ENCODE measurements at regions not wholly inside any gene's neighbourhood (a gene's known extent, or its start where the extent isn't known, plus 50 kb on each side); places are given as distances from the start of the nearest gene placed in this dataset.

GRCh38 chr10:29009464-29009863 is 279.4 kb upstream of the LYZL1 start:
- Mint-ChIP-seq H3K4me1 (no peaks in the 10 kb centered on the region), H3K36me3 (no peaks in the 10 kb centered on the region), H3K27ac (no peak overlapping the region), H3K9me3 (ENCODE audit: low read depth) (no peaks in the 10 kb centered on the region), H3K4me3 (no peak overlapping the region), H3K27me3 (no peaks in the 10 kb centered on the region)
- no peak for DNase-seq
- CTCF ChIA-PET: no interaction called here
- no peak for ATAC-seq

DNA sequence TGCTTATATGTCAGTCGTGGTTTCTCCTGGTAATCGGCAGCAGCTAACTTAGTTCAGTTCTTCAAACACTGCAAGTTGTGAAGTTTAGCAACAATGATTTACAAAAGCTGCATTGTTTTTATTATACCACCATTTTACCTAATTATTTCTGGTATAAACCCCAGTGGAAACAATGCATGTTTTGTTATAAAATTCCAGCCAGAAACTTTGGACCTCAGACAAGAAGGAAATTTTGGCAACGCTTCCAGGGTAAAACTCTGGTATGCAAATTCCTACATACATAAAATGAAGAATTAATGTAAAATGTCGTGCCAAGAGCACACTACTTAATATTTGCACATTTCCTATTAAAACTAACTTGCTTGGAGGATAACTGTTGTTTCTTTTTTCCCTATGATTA is 277.4 kb upstream of the LYZL1 start:
- H3K4me3 Mint-ChIP-seq: no peak overlapping the region
- DNase-seq (no peak), ATAC-seq (no peak)
- H3K27ac Mint-ChIP-seq: no peak overlapping the region
- CTCF ChIA-PET: no interaction called here
- no peaks in the 10 kb centered on the region for H3K9me3 Mint-ChIP-seq (ENCODE audit: low read depth)
- no peaks in the 10 kb centered on the region for H3K27me3 Mint-ChIP-seq
- no peaks in the 10 kb centered on the region for H3K4me1 Mint-ChIP-seq
- H3K36me3 Mint-ChIP-seq: no peaks in the 10 kb centered on the region

GRCh38 chr10:29012926-29013554 is 275.8 kb upstream of the LYZL1 start:
- ATAC-seq: no peak
- Mint-ChIP-seq H3K36me3 (no peaks in the 10 kb centered on the region), H3K4me3 (no peak overlapping the region), H3K27me3 (no peaks in the 10 kb centered on the region), H3K9me3 (ENCODE audit: low read depth) (no peaks in the 10 kb centered on the region), H3K4me1 (no peaks in the 10 kb centered on the region), H3K27ac (no peak overlapping the region)
- DNase-seq: no peak
- CTCF ChIA-PET: no interaction called here

DNA sequence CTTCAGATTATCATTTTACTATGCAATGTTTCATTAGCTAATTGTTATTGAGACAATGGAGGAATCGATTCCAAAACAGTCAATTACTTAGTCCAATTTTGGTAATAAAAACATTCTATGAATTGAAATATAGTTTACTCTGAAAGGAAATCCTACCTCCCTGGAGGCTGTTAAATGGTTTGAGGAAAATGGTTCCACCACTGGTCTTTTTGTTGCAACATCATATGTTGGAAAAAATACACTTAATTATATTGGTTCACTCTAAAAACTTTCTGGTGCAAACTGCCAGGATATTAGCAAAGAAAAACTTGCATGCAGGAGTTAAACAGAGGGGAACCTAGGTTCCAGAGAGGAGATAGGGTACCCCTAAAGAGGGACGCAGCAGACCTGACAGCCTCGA is 267.3 kb upstream of the LYZL1 start:
- no peaks in the 10 kb centered on the region for H3K36me3 Mint-ChIP-seq
- H3K9me3 Mint-ChIP-seq (ENCODE audit: low read depth): no peaks in the 10 kb centered on the region
- DNase-seq (no peak), ATAC-seq (no peak)
- H3K4me1 Mint-ChIP-seq: no peaks in the 10 kb centered on the region
- no peak overlapping the region for H3K27ac Mint-ChIP-seq
- CTCF ChIA-PET: no interaction called here
- no peaks in the 10 kb centered on the region for H3K27me3 Mint-ChIP-seq
- no peak overlapping the region for H3K4me3 Mint-ChIP-seq

- H3K4me1 Mint-ChIP-seq: no peaks in the 10 kb centered on the region
- no peak overlapping the region for H3K4me3 Mint-ChIP-seq
- H3K36me3 Mint-ChIP-seq: no peaks in the 10 kb centered on the region
- H3K27ac Mint-ChIP-seq: no peak overlapping the region
- H3K27me3 Mint-ChIP-seq: no peaks in the 10 kb centered on the region
- H3K9me3 Mint-ChIP-seq (ENCODE audit: low read depth): no peaks in the 10 kb centered on the region
- CTCF ChIA-PET: no interaction called here
- ATAC-seq (no peak), DNase-seq (no peak)
These were observed 266.4 kb upstream of the LYZL1 start for GRCh38 chr10:29022513-29022912.

- H3K4me3 Mint-ChIP-seq: no peak overlapping the region
- H3K4me1 Mint-ChIP-seq: no peaks in the 10 kb centered on the region
- CTCF ChIA-PET: interaction anchor here (1.1 kb wide), 1 partner anchor 108 kb away, joined by 3 read pairs; no protein-coding TSS in a partner anchor
- no peaks in the 10 kb centered on the region for H3K9me3 Mint-ChIP-seq (ENCODE audit: low read depth)
- no peak for DNase-seq
- no peak overlapping the region for H3K27ac Mint-ChIP-seq
- H3K36me3 Mint-ChIP-seq: no peaks in the 10 kb centered on the region
- ATAC-seq: no peak
- H3K27me3 Mint-ChIP-seq: no peaks in the 10 kb centered on the region
These were observed 265.2 kb upstream of the LYZL1 start for GRCh38 chr10:29023678-29024077.

DNA sequence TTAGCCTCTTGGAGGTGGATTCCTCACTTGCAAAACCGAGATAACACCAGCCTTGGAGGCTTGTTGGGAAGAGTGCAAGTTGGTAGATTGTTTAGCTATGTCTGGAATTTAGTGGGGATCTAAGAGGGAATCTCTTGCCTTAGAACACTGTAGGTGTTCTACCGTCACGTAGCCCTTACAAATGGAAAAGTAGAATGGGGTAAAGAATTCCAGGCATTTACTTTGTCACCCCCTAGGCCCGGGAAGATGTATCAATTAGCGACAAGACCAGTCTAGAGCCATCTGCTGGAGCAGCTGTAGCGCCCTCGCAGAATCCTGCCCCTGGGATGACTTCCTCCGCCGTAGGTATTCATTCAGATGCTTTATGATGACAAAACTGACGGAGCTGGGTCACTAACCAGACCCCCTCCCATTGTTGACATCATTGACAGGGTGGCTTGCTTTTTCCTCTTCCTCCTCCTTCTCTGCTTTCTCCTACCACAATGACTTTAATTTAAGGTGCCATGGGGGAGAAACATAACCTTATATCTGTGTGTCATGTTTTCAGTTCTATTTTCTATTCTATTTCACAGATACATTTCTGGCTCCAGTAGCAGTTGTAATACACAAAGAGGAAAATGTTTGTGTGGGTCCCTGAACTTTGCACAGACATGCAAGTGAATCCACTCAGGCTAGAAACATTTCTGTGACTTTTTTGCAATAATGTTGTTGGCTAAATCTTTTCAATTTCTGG is 262.6 kb upstream of the LYZL1 start:
- CTCF ChIA-PET: no interaction called here
- no peaks in the 10 kb centered on the region for H3K36me3 Mint-ChIP-seq
- no peak overlapping the region for H3K4me3 Mint-ChIP-seq
- H3K9me3 Mint-ChIP-seq (ENCODE audit: low read depth): no peaks in the 10 kb centered on the region
- no peak overlapping the region for H3K27ac Mint-ChIP-seq
- no peak for DNase-seq
- ATAC-seq: no peak
- no peaks in the 10 kb centered on the region for H3K4me1 Mint-ChIP-seq
- H3K27me3 Mint-ChIP-seq: no peaks in the 10 kb centered on the region

DNA sequence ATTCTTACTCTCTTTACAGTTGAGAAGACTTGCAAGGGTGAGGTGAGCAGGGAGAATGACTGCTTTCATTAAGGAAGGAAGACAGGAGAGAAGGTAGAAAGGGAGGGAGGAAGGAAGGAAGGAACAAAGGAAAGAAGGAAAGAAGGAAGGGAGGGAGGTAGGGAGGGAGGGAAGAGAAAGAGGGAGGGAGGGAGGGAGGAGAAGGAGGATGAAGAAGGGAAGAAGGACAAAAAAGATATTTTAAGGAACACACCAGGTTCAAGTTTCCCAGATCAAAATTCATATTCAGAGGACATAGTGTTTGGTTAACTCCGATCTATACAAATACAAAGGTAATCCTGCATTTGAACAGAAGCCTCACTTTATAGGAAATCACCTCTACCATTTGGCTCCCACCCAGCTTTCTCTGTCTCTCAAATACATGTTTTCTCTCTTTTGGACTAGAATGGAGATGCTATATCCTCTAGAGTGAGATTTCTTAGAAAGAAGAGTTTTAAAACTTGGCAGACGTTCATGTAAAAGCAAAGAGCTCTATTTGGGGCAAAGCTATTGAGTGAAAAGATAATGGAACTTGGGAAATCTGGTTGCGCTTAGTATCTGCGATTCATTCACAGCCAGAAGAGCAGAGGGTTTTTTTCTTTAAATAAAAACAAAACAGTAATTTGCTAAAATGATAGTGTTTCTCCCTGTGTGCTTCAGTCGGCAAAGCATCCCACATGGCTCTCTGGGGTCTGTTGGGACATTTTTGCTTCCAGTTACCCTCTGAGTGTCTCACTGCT is 261.9 kb upstream of the LYZL1 start:
- no peak for ATAC-seq
- no peak overlapping the region for H3K4me3 Mint-ChIP-seq
- no peaks in the 10 kb centered on the region for H3K4me1 Mint-ChIP-seq
- H3K27me3 Mint-ChIP-seq: no peaks in the 10 kb centered on the region
- CTCF ChIA-PET: no interaction called here
- H3K36me3 Mint-ChIP-seq: no peaks in the 10 kb centered on the region
- no peak overlapping the region for H3K27ac Mint-ChIP-seq
- no peak for DNase-seq
- no peaks in the 10 kb centered on the region for H3K9me3 Mint-ChIP-seq (ENCODE audit: low read depth)

- Mint-ChIP-seq H3K36me3 (no peaks in the 10 kb centered on the region), H3K4me3 (no peak overlapping the region), H3K27me3 (no peaks in the 10 kb centered on the region), H3K4me1 (no peaks in the 10 kb centered on the region), H3K9me3 (ENCODE audit: low read depth) (no peaks in the 10 kb centered on the region), H3K27ac (no peak overlapping the region)
- CTCF ChIA-PET: no interaction called here
- DNase-seq: no peak
- no peak for ATAC-seq
These were observed 260.4 kb upstream of the LYZL1 start for GRCh38 chr10:29028486-29028885.

- H3K9me3 Mint-ChIP-seq (ENCODE audit: low read depth): no peaks in the 10 kb centered on the region
- ATAC-seq (no peak), DNase-seq (no peak)
- H3K4me3 Mint-ChIP-seq: no peak overlapping the region
- no peak overlapping the region for H3K27ac Mint-ChIP-seq
- no peaks in the 10 kb centered on the region for H3K4me1 Mint-ChIP-seq
- no peaks in the 10 kb centered on the region for H3K36me3 Mint-ChIP-seq
- no peaks in the 10 kb centered on the region for H3K27me3 Mint-ChIP-seq
- CTCF ChIA-PET: no interaction called here
These were observed 258.0 kb upstream of the LYZL1 start for GRCh38 chr10:29030900-29031299.

GRCh38 chr10:29032169-29032568 is 256.7 kb upstream of the LYZL1 start:
- no peak overlapping the region for H3K4me3 Mint-ChIP-seq
- CTCF ChIA-PET: no interaction called here
- no peaks in the 10 kb centered on the region for H3K9me3 Mint-ChIP-seq (ENCODE audit: low read depth)
- ATAC-seq (no peak), DNase-seq (no peak)
- no peaks in the 10 kb centered on the region for H3K27me3 Mint-ChIP-seq
- no peak overlapping the region for H3K27ac Mint-ChIP-seq
- H3K36me3 Mint-ChIP-seq: no peaks in the 10 kb centered on the region
- no peaks in the 10 kb centered on the region for H3K4me1 Mint-ChIP-seq

DNA sequence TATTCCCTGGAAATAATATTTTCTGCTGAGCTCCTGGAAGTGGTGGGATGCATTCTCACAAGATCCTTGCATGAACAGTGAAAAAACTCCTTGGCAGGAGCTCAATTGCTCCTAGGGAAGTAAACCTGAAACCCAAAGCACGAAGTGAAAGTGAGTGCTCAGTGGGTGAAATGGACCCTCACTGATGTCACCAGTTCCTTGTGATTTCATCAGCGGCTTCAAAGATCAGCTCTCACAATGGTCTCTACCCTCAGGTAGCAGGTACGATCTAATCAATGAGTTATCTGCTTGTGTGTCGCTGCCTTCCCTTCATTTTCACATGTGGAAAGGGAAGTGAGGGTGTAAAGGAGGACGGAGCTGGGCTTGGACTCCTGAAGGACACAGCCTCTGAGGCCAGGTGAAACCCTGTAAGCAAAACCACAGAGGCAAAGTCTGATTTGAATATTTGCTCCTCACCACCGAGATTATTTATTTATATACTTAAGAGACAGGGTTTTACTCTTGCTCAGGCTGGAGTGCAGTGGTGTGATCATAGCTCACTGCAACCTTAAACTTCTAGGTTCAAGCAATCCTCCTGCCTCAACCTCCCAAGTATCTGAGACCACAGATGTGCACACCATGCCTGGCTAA is 255.4 kb upstream of the LYZL1 start:
- Mint-ChIP-seq H3K4me3 (no peak overlapping the region), H3K9me3 (ENCODE audit: low read depth) (no peaks in the 10 kb centered on the region), H3K4me1 (no peaks in the 10 kb centered on the region), H3K36me3 (no peaks in the 10 kb centered on the region), H3K27ac (no peak overlapping the region), H3K27me3 (no peaks in the 10 kb centered on the region)
- no peak for DNase-seq
- CTCF ChIA-PET: no interaction called here
- ATAC-seq: no peak

GRCh38 chr10:29034592-29034991 is 254.3 kb upstream of the LYZL1 start:
- no peak overlapping the region for H3K4me3 Mint-ChIP-seq
- ATAC-seq: no peak
- DNase-seq: no peak
- no peak overlapping the region for H3K27ac Mint-ChIP-seq
- H3K4me1 Mint-ChIP-seq: no peaks in the 10 kb centered on the region
- H3K27me3 Mint-ChIP-seq: no peaks in the 10 kb centered on the region
- no peaks in the 10 kb centered on the region for H3K9me3 Mint-ChIP-seq (ENCODE audit: low read depth)
- H3K36me3 Mint-ChIP-seq: no peaks in the 10 kb centered on the region
- CTCF ChIA-PET: no interaction called here

GRCh38 chr10:29035721-29036120 is 253.1 kb upstream of the LYZL1 start:
- DNase-seq: no peak
- no peak for ATAC-seq
- Mint-ChIP-seq H3K27ac (no peak overlapping the region), H3K4me1 (peaks cover 1% of the 10 kb centered on the region), H3K27me3 (no peaks in the 10 kb centered on the region), H3K4me3 (no peak overlapping the region), H3K9me3 (ENCODE audit: low read depth) (peaks cover 2% of the 10 kb centered on the region), H3K36me3 (no peaks in the 10 kb centered on the region)
- CTCF ChIA-PET: no interaction called here

Measured in activated CD8-positive, alpha-beta memory T cell treated with anti-CD3 and anti-CD28 coated beads, Interleukin-2, amount 10 ng/mL, durations not matched to agents 7 days and 5 days (primary cell).